ENCODE measurements at regions not wholly inside any gene's neighbourhood (a gene's known extent, or its start where the extent isn't known, plus 50 kb on each side); places are given as distances from the start of the nearest gene placed in this dataset.
"Not testable (repeated sequence)": the region's sequence is repeated elsewhere in the genome, so short reads cannot be mapped to it uniquely, and the experiment has no call there.

GRCh38 chr4:165569031-165569430 is 190.2 kb downstream of the CPE start:
- intact Hi-C loops (cut with micrococcal nuclease; ENCODE audit: unreplicated experiment): no loop called here
- BruUV-seq (replicated peaks): no TSS peak

DNA sequence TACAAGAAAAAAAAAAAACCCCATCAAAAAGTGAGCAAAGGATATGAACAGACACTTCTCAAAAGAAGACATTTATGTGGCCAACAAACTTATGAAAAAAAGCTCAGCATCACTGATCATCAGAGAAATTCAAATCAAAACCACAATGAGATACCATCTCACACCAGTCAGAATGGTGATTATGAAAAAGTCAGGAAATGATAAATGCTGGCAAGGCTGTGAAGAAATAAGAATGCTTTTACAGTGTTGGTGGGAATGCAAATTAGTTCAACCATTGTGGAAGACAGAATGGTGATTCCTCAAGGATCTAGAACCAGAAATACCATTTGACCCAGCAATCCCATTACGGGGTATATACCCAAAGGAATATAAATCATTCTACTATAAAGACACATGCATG is 192.7 kb downstream of the CPE start:
- H3K4me1 ChIP-seq (ENCODE audit: control insufficient read depth, insufficient read depth, low read length); POLR2A ChIA-PET; BruUV-seq (replicated peaks); H3K36me3 ChIP-seq (ENCODE audit: control insufficient read depth, insufficient read depth, low read length); CTCF ChIA-PET; H3K27ac ChIP-seq (ENCODE audit: low read length); H3K27me3 ChIP-seq (ENCODE audit: control insufficient read depth, insufficient read depth, low read length); intact Hi-C loops (cut with micrococcal nuclease; ENCODE audit: unreplicated experiment); DNase-seq (ENCODE audit: low read depth, low spot score); in situ Hi-C loops (cut with HindIII; ENCODE audit: low pct_unique_long_range_greater_than_20kb, low sequenced_read_pairs); H3K4me3 ChIP-seq (ENCODE audit: low read depth in 2 of 2, low read length in 2 of 2); ATAC-seq; H3K9me3 ChIP-seq (ENCODE audit: control insufficient read depth, insufficient read depth, low read depth, low read length): not testable (repeated sequence)

More at GRCh38 chr4:165569031-165569430, 190.2 kb downstream of the CPE start:
- Histone ChIP-seq H3K4me3 (ENCODE audit: low read depth in 2 of 2, low read length in 2 of 2) (no peak overlapping the region), H3K27ac (ENCODE audit: low read length) (no peak overlapping the region), H3K36me3 (ENCODE audit: control insufficient read depth, insufficient read depth, low read length) (no peaks in the 10 kb centered on the region), H3K9me3 (ENCODE audit: control insufficient read depth, insufficient read depth, low read depth, low read length) (no peaks in the 10 kb centered on the region), H3K4me1 (ENCODE audit: control insufficient read depth, insufficient read depth, low read length) (no peaks in the 10 kb centered on the region), H3K27me3 (ENCODE audit: control insufficient read depth, insufficient read depth, low read length) (no peaks in the 10 kb centered on the region)
- ChIA-PET POLR2A (no interaction called here), CTCF (no interaction called here)
- no peak for TF ChIP-seq POLR2AphosphoS5 (IDR thresholded peaks at IDR 0.05; ENCODE audit: low read depth, low read length)
- TF ChIP-seq SIN3A (IDR thresholded peaks at IDR 0.05; ENCODE audit: borderline replicate concordance, insufficient read depth, low read depth, low read length): no peak
- in situ Hi-C loops (cut with HindIII; ENCODE audit: low pct_unique_long_range_greater_than_20kb, low sequenced_read_pairs): no loop called here
- no peak for ATAC-seq
- no peak for DNase-seq (ENCODE audit: low read depth, low spot score)

GRCh38 chr4:165580351-165580905 is 201.6 kb downstream of the CPE start:
- ChIA-PET POLR2A (no interaction called here), CTCF (no interaction called here)
- in situ Hi-C loops (cut with HindIII; ENCODE audit: low pct_unique_long_range_greater_than_20kb, low sequenced_read_pairs) (no loop called here), intact Hi-C loops (cut with micrococcal nuclease; ENCODE audit: unreplicated experiment) (no loop called here)
- Histone ChIP-seq H3K27ac (ENCODE audit: low read length) (no peak overlapping the region), H3K9me3 (ENCODE audit: control insufficient read depth, insufficient read depth, low read depth, low read length) (no peaks in the 10 kb centered on the region), H3K36me3 (ENCODE audit: control insufficient read depth, insufficient read depth, low read length) (no peaks in the 10 kb centered on the region), H3K27me3 (ENCODE audit: control insufficient read depth, insufficient read depth, low read length) (no peaks in the 10 kb centered on the region), H3K4me1 (ENCODE audit: control insufficient read depth, insufficient read depth, low read length) (no peaks in the 10 kb centered on the region), H3K4me3 (ENCODE audit: low read depth in 2 of 2, low read length in 2 of 2) (no peak overlapping the region)
- ATAC-seq: no peak
- TF ChIP-seq TCF7L2 (IDR thresholded peaks at IDR 0.05; ENCODE audit: low read depth, low read length) (no peak), SIN3A (IDR thresholded peaks at IDR 0.05; ENCODE audit: borderline replicate concordance, insufficient read depth, low read depth, low read length) (no peak), REST (IDR thresholded peaks at IDR 0.05; ENCODE audit: insufficient read depth in 1 of 2, low read depth in 2 of 2, low read length in 1 of 2) (no peak), POLR2AphosphoS5 (IDR thresholded peaks at IDR 0.05; ENCODE audit: low read depth, low read length) (no peak)
- TF ChIP-seq, protein P1, sequence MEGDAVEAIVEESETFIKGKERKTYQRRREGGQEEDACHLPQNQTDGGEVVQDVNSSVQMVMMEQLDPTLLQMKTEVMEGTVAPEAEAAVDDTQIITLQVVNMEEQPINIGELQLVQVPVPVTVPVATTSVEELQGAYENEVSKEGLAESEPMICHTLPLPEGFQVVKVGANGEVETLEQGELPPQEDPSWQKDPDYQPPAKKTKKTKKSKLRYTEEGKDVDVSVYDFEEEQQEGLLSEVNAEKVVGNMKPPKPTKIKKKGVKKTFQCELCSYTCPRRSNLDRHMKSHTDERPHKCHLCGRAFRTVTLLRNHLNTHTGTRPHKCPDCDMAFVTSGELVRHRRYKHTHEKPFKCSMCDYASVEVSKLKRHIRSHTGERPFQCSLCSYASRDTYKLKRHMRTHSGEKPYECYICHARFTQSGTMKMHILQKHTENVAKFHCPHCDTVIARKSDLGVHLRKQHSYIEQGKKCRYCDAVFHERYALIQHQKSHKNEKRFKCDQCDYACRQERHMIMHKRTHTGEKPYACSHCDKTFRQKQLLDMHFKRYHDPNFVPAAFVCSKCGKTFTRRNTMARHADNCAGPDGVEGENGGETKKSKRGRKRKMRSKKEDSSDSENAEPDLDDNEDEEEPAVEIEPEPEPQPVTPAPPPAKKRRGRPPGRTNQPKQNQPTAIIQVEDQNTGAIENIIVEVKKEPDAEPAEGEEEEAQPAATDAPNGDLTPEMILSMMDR (IDR thresholded peaks at IDR 0.05): no peak
- DNase-seq (ENCODE audit: low read depth, low spot score): peak; percentile 32
- BruUV-seq (replicated peaks): no TSS peak
